GM12878 (cell line): ENCODE measurements at regions not wholly inside any gene's neighbourhood (a gene's known extent, or its start where the extent isn't known, plus 50 kb on each side); places are given as distances from the start of the nearest gene placed in this dataset.
A peak's percentile ranks its signal among the peaks of the same experiment; 100 is the strongest.

ENCODE experiments used
- CBX5 ChIP-seq: sonication (generic); IDR thresholded peaks from 2 replicates; pipeline ENCODE4 v1.6.1; 2016; ENCODE audit warnings: low read depth, moderate library complexity, mild to moderate bottlenecking, inconsistent platforms
- CEBPB ChIP-seq, 2 experiments: fragments of 150-350 bp in 1 of 2; IDR thresholded peaks; 2 replicates each; pipeline ENCODE4 v1.6.1; 2012 to 2014; ENCODE audit warnings: low read depth in 2 of 2, low read length in 2 of 2, borderline replicate concordance in 1 of 2, inconsistent platforms in 1 of 2
- FOXM1 ChIP-seq: IDR thresholded peaks from 2 replicates; pipeline ENCODE4 v1.6.1; 2012; ENCODE audit warnings: low read depth, mild to moderate bottlenecking, inconsistent platforms, low read length, moderate library complexity
- HDAC6 ChIP-seq: fragments of 200-600 bp; sonication (generic); IDR thresholded peaks from one replicate; pipeline ENCODE4 v1.8.0; 2017; ENCODE audit warnings: antibody characterized with exemption; ENCODE audit not compliant: unreplicated experiment
- MTA3 ChIP-seq: IDR thresholded peaks from 2 replicates; pipeline ENCODE4 v1.6.1; 2012; ENCODE audit warnings: low read length, inconsistent platforms, borderline replicate concordance
- MXI1 ChIP-seq: fragments of 150-350 bp; IDR thresholded peaks from 2 replicates; pipeline ENCODE4 v1.6.1; 2011; ENCODE audit warnings: low read depth, mild to moderate bottlenecking, inconsistent platforms, low read length, improper control_type of control experiment
- MYB ChIP-seq: fragments of 150-350 bp; IDR thresholded peaks from 2 replicates; pipeline ENCODE4 v1.6.1; 2014; ENCODE audit warnings: mild to moderate bottlenecking, low read depth, low read length, borderline replicate concordance
- RELA ChIP-seq: fragments of 450-650 bp; IDR thresholded peaks from 2 replicates; pipeline ENCODE4 v1.8.0; 2014; ENCODE audit warnings: borderline replicate concordance; ENCODE audit not compliant: partially characterized antibody
- SMARCA5 ChIP-seq: fragments of 450-650 bp; IDR thresholded peaks from 2 replicates; pipeline ENCODE4 v1.6.1; 2017; ENCODE audit warnings: mild to moderate bottlenecking
- SREBF1 ChIP-seq: IDR thresholded peaks from 2 replicates; pipeline ENCODE4 v1.6.1; 2012; ENCODE audit warnings: mild to moderate bottlenecking, low read length
- TARDBP ChIP-seq: IDR thresholded peaks from 2 replicates; pipeline ENCODE4 v1.6.1; 2016; ENCODE audit warnings: borderline replicate concordance
- ZSCAN29 ChIP-seq: fragments of 450-650 bp; IDR thresholded peaks from 2 replicates; pipeline ENCODE4 v1.6.1; 2017; ENCODE audit warnings: mild to moderate bottlenecking, moderate library complexity
- TF ChIP-seq, protein P1 (sequence below), 3 experiments: IDR thresholded peaks in 2 of 3; conservative IDR thresholded peaks in 1 of 3; 2 replicates each; pipeline ENCODE4 v1.5.1; 2011; ENCODE audit warnings: low read depth in 3 of 3, low read length in 3 of 3, mild to moderate bottlenecking in 3 of 3, control low read depth in 2 of 3, moderate library complexity in 2 of 3, inconsistent platforms in 1 of 3, mixed read lengths in 1 of 3; ENCODE audit not compliant: control insufficient read depth in 2 of 3, insufficient read depth in 1 of 3; ENCODE audit errors: extremely low read depth in 1 of 3
- TF ChIP-seq, protein P2 (sequence below): fragments of 150-350 bp; IDR thresholded peaks from 2 replicates; pipeline ENCODE4 v1.6.1; 2014; ENCODE audit warnings: mild to moderate bottlenecking, low read depth, low read length
- TF ChIP-seq, protein P3 (sequence below): fragments of 450-650 bp; formaldehyde crosslinking; IDR thresholded peaks from 2 replicates; pipeline ENCODE4 v1.4.0; 2022; ENCODE audit warnings: mild to moderate bottlenecking, moderate library complexity
- TF ChIP-seq, protein P4 (sequence below): fragments of 450-650 bp; IDR thresholded peaks from 2 replicates; pipeline ENCODE4 v1.6.1; 2014; ENCODE audit warnings: mild to moderate bottlenecking
- TF ChIP-seq, protein P5 (sequence below): fragments of 450-650 bp; IDR thresholded peaks from 2 replicates; pipeline ENCODE4 v1.6.1; 2016; ENCODE audit warnings: mild to moderate bottlenecking, moderate library complexity, borderline replicate concordance

DNA sequence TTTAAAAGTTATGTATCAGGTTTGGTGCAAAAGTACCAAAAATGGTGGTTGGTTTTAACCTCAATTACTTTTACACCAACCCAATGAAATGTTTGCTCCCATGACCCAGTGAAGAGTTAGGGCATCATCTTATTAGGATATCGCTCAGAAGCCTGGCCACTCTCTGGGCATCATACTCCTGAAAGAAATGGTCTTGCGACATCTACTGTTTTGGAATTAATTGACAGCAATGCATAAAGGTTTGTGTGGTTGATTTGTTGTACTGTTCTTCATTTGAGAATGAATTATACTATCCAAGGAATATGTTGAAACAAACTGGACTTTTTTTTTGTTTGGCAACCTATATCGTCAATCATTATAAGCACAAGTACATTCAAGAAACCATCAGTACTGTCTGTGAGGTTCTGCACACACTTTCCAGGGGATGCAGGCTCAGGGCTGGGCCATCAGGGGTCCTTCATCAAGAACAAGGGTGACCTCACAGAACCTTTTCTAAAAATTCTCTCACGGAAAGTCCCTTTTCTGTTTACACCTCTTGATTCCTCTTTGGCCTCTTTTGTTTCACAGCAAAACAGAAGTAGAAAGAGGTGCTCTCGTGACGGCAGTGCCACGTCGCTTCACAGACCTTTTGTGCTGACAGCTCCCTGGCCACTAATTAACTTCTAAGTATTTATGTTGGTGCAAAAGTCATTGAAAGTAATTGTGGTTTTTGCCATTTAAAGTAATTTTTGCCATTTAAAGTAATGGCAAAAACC lies 117.2 kb upstream of the KLF6 start (continued):
- TF ChIP-seq, protein P1, sequence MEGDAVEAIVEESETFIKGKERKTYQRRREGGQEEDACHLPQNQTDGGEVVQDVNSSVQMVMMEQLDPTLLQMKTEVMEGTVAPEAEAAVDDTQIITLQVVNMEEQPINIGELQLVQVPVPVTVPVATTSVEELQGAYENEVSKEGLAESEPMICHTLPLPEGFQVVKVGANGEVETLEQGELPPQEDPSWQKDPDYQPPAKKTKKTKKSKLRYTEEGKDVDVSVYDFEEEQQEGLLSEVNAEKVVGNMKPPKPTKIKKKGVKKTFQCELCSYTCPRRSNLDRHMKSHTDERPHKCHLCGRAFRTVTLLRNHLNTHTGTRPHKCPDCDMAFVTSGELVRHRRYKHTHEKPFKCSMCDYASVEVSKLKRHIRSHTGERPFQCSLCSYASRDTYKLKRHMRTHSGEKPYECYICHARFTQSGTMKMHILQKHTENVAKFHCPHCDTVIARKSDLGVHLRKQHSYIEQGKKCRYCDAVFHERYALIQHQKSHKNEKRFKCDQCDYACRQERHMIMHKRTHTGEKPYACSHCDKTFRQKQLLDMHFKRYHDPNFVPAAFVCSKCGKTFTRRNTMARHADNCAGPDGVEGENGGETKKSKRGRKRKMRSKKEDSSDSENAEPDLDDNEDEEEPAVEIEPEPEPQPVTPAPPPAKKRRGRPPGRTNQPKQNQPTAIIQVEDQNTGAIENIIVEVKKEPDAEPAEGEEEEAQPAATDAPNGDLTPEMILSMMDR (IDR thresholded peaks at IDR 0.05 in 2 of 3, conservative IDR thresholded peaks at IDR 0.05 in 1 of 3; ENCODE audit: control insufficient read depth in 2 of 3, extremely low read depth in 1 of 3, insufficient read depth in 1 of 3, low read depth in 3 of 3, low read length in 3 of 3) = peak; percentile 18 to 38 (median 25); a peak in 4 of 6 replicates
- 0 out of 2 replicates have a peak, but pooled peaks have one; percentile 52 for TF ChIP-seq CBX5
- TF ChIP-seq, protein P2, sequence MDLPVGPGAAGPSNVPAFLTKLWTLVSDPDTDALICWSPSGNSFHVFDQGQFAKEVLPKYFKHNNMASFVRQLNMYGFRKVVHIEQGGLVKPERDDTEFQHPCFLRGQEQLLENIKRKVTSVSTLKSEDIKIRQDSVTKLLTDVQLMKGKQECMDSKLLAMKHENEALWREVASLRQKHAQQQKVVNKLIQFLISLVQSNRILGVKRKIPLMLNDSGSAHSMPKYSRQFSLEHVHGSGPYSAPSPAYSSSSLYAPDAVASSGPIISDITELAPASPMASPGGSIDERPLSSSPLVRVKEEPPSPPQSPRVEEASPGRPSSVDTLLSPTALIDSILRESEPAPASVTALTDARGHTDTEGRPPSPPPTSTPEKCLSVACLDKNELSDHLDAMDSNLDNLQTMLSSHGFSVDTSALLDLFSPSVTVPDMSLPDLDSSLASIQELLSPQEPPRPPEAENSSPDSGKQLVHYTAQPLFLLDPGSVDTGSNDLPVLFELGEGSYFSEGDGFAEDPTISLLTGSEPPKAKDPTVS = no peak
- TF ChIP-seq, protein P3, sequence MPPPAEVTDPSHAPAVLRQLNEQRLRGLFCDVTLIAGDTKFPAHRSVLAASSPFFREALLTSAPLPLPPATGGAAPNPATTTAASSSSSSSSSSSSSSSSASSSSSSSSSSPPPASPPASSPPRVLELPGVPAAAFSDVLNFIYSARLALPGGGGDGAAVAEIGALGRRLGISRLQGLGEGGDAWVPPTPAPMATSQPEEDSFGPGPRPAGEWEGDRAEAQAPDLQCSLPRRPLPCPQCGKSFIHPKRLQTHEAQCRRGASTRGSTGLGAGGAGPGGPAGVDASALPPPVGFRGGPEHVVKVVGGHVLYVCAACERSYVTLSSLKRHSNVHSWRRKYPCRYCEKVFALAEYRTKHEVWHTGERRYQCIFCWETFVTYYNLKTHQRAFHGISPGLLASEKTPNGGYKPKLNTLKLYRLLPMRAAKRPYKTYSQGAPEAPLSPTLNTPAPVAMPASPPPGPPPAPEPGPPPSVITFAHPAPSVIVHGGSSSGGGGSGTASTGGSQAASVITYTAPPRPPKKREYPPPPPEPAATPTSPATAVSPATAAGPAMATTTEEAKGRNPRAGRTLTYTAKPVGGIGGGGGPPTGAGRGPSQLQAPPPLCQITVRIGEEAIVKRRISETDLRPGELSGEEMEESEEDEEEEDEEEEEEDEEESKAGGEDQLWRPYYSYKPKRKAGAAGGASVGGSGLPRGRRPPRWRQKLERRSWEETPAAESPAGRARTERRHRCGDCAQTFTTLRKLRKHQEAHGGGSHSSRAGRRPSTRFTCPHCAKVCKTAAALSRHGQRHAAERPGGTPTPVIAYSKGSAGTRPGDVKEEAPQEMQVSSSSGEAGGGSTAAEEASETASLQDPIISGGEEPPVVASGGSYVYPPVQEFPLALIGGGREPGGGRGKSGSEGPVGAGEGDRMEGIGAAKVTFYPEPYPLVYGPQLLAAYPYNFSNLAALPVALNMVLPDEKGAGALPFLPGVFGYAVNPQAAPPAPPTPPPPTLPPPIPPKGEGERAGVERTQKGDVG (CRISPR knock-in tag) = no peak
- TF ChIP-seq RELA = peak; percentile 97
- TF ChIP-seq SREBF1 = no peak
- peak; percentile 78 for TF ChIP-seq MXI1
- TF ChIP-seq FOXM1 = peak; percentile 65; the same call in 1 of the 2 replicates
- no peak for TF ChIP-seq TARDBP
- TF ChIP-seq SMARCA5 = no peak; the same call in 1 of the 2 replicates
- TF ChIP-seq, protein P4, sequence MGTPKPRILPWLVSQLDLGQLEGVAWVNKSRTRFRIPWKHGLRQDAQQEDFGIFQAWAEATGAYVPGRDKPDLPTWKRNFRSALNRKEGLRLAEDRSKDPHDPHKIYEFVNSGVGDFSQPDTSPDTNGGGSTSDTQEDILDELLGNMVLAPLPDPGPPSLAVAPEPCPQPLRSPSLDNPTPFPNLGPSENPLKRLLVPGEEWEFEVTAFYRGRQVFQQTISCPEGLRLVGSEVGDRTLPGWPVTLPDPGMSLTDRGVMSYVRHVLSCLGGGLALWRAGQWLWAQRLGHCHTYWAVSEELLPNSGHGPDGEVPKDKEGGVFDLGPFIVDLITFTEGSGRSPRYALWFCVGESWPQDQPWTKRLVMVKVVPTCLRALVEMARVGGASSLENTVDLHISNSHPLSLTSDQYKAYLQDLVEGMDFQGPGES = no peak
- TF ChIP-seq HDAC6 = no peak
- TF ChIP-seq, protein P5, sequence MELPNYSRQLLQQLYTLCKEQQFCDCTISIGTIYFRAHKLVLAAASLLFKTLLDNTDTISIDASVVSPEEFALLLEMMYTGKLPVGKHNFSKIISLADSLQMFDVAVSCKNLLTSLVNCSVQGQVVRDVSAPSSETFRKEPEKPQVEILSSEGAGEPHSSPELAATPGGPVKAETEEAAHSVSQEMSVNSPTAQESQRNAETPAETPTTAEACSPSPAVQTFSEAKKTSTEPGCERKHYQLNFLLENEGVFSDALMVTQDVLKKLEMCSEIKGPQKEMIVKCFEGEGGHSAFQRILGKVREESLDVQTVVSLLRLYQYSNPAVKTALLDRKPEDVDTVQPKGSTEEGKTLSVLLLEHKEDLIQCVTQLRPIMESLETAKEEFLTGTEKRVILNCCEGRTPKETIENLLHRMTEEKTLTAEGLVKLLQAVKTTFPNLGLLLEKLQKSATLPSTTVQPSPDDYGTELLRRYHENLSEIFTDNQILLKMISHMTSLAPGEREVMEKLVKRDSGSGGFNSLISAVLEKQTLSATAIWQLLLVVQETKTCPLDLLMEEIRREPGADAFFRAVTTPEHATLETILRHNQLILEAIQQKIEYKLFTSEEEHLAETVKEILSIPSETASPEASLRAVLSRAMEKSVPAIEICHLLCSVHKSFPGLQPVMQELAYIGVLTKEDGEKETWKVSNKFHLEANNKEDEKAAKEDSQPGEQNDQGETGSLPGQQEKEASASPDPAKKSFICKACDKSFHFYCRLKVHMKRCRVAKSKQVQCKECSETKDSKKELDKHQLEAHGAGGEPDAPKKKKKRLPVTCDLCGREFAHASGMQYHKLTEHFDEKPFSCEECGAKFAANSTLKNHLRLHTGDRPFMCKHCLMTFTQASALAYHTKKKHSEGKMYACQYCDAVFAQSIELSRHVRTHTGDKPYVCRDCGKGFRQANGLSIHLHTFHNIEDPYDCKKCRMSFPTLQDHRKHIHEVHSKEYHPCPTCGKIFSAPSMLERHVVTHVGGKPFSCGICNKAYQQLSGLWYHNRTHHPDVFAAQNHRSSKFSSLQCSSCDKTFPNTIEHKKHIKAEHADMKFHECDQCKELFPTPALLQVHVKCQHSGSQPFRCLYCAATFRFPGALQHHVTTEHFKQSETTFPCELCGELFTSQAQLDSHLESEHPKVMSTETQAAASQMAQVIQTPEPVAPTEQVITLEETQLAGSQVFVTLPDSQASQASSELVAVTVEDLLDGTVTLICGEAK = no peak; the same call in 1 of the 2 replicates
- TF ChIP-seq ZSCAN29 = no peak
- TF ChIP-seq MTA3 = no peak
- 0 out of 4 replicates have a peak, but pooled peaks of 1 of the 2 experiments have one; percentile 73 for TF ChIP-seq CEBPB (IDR thresholded peaks at IDR 0.05; ENCODE audit: borderline replicate concordance in 1 of 2, low read depth in 2 of 2, low read length in 2 of 2)
- TF ChIP-seq MYB = peak; percentile 65; the same call in 1 of the 2 replicates
